SK-N-SH treated with all-trans-retinoic acid at 6 μM for 48 hours (cell line): ENCODE measurements at regions not wholly inside any gene's neighbourhood (a gene's known extent, or its start where the extent isn't known, plus 50 kb on each side); places are given as distances from the start of the nearest gene placed in this dataset.

ENCODE experiments used
- ATAC-seq: fragments of 200-7000 bp; cut with Tn5 transposase; 3 replicates; pipeline ENCODE4 v1.9.1; 2020; ENCODE audit warnings: mild to moderate bottlenecking, moderate library complexity
- ARNTL ChIP-seq: fragments of 450-650 bp; formaldehyde crosslinking; IDR thresholded peaks from 2 replicates; pipeline ENCODE4 v1.5.0; 2020; ENCODE audit warnings: low read depth, mild to moderate bottlenecking, moderate library complexity, borderline replicate concordance
- BACH2 ChIP-seq: fragments of 250-450 bp; sonication (Bioruptor Pico); IDR thresholded peaks from 2 replicates; pipeline ENCODE4 v1.9.0; 2021; ENCODE audit warnings: mild to moderate bottlenecking, borderline replicate concordance
- CSDC2 ChIP-seq: fragments of 250-450 bp; sonication (Bioruptor Pico); IDR thresholded peaks from 2 replicates; pipeline ENCODE4 v1.5.0; 2020; ENCODE audit warnings: mild to moderate bottlenecking, moderate library complexity
- ISL1 ChIP-seq: fragments of 250-450 bp; sonication (Bioruptor Pico); IDR thresholded peaks from 2 replicates; pipeline ENCODE4 v2.1.2; 2022; ENCODE audit warnings: mild to moderate bottlenecking, moderate library complexity
- OSR1 ChIP-seq: fragments of 250-450 bp; sonication (Bioruptor Pico); IDR thresholded peaks from 2 replicates; pipeline ENCODE4 v1.8.0; 2022; ENCODE audit warnings: moderate library complexity, mild to moderate bottlenecking, inconsistent platforms
- PPARA ChIP-seq: fragments of 250-450 bp; sonication (Bioruptor Pico); IDR thresholded peaks from 2 replicates; pipeline ENCODE4 v1.5.0; 2020; ENCODE audit warnings: mild to moderate bottlenecking, borderline replicate concordance
- RARB ChIP-seq: fragments of 250-450 bp; sonication (Bioruptor Pico); IDR thresholded peaks from 2 replicates; pipeline ENCODE4 v1.8.0; 2021; ENCODE audit warnings: mild to moderate bottlenecking, moderate library complexity
- SNAI2 ChIP-seq: fragments of 250-450 bp; sonication (Bioruptor Pico); IDR thresholded peaks from 2 replicates; pipeline ENCODE4 v1.5.0; 2020; ENCODE audit warnings: mild to moderate bottlenecking, moderate library complexity
- TCF4 ChIP-seq: fragments of 250-450 bp; sonication (Bioruptor Pico); IDR thresholded peaks from 2 replicates; pipeline ENCODE4 v1.8.0; 2021; ENCODE audit warnings: mild to moderate bottlenecking, moderate library complexity, borderline replicate concordance
- TOX ChIP-seq: fragments of 250-450 bp; sonication (Bioruptor Pico); IDR thresholded peaks from 2 replicates; pipeline ENCODE4 v1.8.0; 2021; ENCODE audit warnings: mild to moderate bottlenecking, moderate library complexity, borderline replicate concordance
- ZC3H10 ChIP-seq: fragments of 250-450 bp; sonication (Bioruptor Pico); IDR thresholded peaks from 2 replicates; pipeline ENCODE4 v1.5.1; 2021; ENCODE audit warnings: mild to moderate bottlenecking, moderate library complexity
- ZFP3 ChIP-seq: fragments of 250-450 bp; sonication (Bioruptor Pico); IDR thresholded peaks from 2 replicates; pipeline ENCODE4 v1.5.0; 2020; ENCODE audit warnings: mild to moderate bottlenecking, moderate library complexity
- ZNF565 ChIP-seq: fragments of 450-650 bp; formaldehyde crosslinking; conservative IDR thresholded peaks from 2 replicates; pipeline ENCODE4 v1.5.0; 2020; ENCODE audit warnings: low read depth, mild to moderate bottlenecking, moderate library complexity
- ZNF70 ChIP-seq: fragments of 450-650 bp; formaldehyde crosslinking; IDR thresholded peaks from 2 replicates; pipeline ENCODE4 v1.5.0; 2020; ENCODE audit warnings: mild to moderate bottlenecking, moderate library complexity
- ZNF8 ChIP-seq: fragments of 450-650 bp; formaldehyde crosslinking; IDR thresholded peaks from 2 replicates; pipeline ENCODE4 v1.5.0; 2020; ENCODE audit warnings: mild to moderate bottlenecking, moderate library complexity
- TF ChIP-seq, protein P1 (sequence below): fragments of 250-450 bp; sonication (Bioruptor Pico); IDR thresholded peaks from 2 replicates; pipeline ENCODE4 v1.5.1; 2020; ENCODE audit warnings: low read depth, mild to moderate bottlenecking, moderate library complexity
- TF ChIP-seq, protein P2 (sequence below): fragments of 250-450 bp; sonication (Bioruptor Pico); IDR thresholded peaks from 2 replicates; pipeline ENCODE4 v1.5.1; 2021; ENCODE audit warnings: mild to moderate bottlenecking, moderate library complexity
- TF ChIP-seq, protein P3 (sequence below): fragments of 250-450 bp; sonication (Bioruptor Pico); IDR thresholded peaks from 2 replicates; pipeline ENCODE4 v1.8.0; 2021; ENCODE audit warnings: low read depth, mild to moderate bottlenecking, moderate library complexity, borderline replicate concordance
- TF ChIP-seq, protein P4 (sequence below): fragments of 250-450 bp; sonication (Bioruptor Pico); IDR thresholded peaks from 2 replicates; pipeline ENCODE4 v1.5.0; 2020; ENCODE audit warnings: mild to moderate bottlenecking, moderate library complexity
- TF ChIP-seq, protein P5 (sequence below): fragments of 250-450 bp; sonication (Bioruptor Pico); IDR thresholded peaks from 2 replicates; pipeline ENCODE4 v1.8.0; 2020; ENCODE audit warnings: mild to moderate bottlenecking, moderate library complexity, borderline replicate concordance

DNA sequence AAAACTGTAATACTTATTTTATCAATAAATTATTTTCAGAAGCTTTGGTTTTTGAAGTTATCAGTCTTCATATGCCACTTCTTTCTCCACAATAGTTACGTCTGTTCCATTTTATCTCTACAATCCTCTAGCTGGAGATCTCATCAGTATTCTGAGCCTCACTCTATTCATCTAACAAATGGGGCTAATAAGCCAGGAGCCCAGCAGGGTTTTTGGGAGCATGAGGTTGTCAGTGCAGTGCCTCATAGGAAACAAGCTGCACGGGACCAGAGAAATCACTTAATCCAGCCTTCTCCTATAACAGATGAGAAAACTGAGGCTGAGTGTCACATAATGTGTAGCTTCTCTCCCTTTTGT lies 501.9 kb upstream of the RGS6 start:
- no peak for ATAC-seq
- TF ChIP-seq BACH2 (CRISPR knock-in tag) (no peak), ZNF70 (no peak), ZC3H10 (CRISPR knock-in tag) (no peak), SNAI2 (CRISPR knock-in tag) (no peak), ISL1 (CRISPR knock-in tag) (no peak)
- TF ChIP-seq, protein P1, sequence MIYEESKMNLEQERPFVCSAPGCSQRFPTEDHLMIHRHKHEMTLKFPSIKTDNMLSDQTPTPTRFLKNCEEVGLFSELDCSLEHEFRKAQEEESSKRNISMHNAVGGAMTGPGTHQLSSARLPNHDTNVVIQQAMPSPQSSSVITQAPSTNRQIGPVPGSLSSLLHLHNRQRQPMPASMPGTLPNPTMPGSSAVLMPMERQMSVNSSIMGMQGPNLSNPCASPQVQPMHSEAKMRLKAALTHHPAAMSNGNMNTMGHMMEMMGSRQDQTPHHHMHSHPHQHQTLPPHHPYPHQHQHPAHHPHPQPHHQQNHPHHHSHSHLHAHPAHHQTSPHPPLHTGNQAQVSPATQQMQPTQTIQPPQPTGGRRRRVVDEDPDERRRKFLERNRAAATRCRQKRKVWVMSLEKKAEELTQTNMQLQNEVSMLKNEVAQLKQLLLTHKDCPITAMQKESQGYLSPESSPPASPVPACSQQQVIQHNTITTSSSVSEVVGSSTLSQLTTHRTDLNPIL (CRISPR knock-in tag): no peak

DNA sequence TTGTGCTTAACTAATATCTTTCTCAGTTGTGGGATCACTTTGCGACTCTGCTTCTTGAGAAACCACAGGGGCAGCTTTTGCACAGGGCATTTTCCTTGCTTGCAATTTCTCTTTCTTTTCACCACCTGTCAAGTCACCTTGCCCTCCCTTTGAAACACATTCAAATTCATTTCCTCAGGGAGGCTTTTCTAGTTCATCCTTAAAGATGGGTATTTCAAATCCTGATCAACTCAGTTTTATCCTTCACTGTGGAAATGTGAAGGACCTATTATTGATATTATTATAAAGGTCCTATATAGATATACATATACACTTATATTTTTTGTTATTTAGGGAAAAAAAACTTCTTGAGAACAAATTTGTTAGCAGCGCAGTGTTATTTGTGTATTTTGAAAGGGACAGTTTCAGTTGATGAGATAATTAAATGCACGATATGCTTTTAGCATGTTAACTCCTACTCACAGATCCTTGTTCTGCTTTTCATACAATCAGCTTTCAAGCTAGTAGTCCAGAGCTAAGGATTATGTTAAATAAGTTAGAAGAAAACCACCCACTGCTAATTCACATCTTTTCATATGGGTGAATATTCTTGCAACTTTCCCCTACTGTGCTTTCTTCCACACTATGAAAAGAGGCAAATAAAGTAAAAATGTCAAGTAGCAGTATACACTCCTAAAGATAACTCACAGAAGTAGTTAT lies 501.4 kb upstream of the RGS6 start:
- no peak for ATAC-seq
- TF ChIP-seq SNAI2 (CRISPR knock-in tag) (no peak), CSDC2 (no peak), PPARA (no peak), TCF4 (CRISPR knock-in tag) (no peak), RARB (no peak), TOX (CRISPR knock-in tag) (no peak), ARNTL (CRISPR knock-in tag) (no peak), ISL1 (CRISPR knock-in tag) (no peak), ZNF8 (CRISPR knock-in tag) (no peak), ZC3H10 (CRISPR knock-in tag) (no peak), ZNF70 (no peak), ZFP3 (CRISPR knock-in tag) (no peak), OSR1 (CRISPR knock-in tag) (no peak), ZNF565 (CRISPR knock-in tag) (no peak)
- TF ChIP-seq, protein P2, sequence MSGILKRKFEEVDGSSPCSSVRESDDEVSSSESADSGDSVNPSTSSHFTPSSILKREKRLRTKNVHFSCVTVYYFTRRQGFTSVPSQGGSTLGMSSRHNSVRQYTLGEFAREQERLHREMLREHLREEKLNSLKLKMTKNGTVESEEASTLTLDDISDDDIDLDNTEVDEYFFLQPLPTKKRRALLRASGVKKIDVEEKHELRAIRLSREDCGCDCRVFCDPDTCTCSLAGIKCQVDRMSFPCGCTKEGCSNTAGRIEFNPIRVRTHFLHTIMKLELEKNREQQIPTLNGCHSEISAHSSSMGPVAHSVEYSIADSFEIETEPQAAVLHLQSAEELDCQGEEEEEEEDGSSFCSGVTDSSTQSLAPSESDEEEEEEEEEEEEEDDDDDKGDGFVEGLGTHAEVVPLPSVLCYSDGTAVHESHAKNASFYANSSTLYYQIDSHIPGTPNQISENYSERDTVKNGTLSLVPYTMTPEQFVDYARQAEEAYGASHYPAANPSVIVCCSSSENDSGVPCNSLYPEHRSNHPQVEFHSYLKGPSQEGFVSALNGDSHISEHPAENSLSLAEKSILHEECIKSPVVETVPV (CRISPR knock-in tag): no peak
- TF ChIP-seq, protein P3, sequence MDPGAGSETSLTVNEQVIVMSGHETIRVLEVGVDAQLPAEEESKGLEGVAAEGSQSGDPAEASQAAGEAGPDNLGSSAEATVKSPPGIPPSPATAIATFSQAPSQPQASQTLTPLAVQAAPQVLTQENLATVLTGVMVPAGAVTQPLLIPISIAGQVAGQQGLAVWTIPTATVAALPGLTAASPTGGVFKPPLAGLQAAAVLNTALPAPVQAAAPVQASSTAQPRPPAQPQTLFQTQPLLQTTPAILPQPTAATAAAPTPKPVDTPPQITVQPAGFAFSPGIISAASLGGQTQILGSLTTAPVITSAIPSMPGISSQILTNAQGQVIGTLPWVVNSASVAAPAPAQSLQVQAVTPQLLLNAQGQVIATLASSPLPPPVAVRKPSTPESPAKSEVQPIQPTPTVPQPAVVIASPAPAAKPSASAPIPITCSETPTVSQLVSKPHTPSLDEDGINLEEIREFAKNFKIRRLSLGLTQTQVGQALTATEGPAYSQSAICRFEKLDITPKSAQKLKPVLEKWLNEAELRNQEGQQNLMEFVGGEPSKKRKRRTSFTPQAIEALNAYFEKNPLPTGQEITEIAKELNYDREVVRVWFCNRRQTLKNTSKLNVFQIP (CRISPR knock-in tag): no peak
- TF ChIP-seq, protein P4, sequence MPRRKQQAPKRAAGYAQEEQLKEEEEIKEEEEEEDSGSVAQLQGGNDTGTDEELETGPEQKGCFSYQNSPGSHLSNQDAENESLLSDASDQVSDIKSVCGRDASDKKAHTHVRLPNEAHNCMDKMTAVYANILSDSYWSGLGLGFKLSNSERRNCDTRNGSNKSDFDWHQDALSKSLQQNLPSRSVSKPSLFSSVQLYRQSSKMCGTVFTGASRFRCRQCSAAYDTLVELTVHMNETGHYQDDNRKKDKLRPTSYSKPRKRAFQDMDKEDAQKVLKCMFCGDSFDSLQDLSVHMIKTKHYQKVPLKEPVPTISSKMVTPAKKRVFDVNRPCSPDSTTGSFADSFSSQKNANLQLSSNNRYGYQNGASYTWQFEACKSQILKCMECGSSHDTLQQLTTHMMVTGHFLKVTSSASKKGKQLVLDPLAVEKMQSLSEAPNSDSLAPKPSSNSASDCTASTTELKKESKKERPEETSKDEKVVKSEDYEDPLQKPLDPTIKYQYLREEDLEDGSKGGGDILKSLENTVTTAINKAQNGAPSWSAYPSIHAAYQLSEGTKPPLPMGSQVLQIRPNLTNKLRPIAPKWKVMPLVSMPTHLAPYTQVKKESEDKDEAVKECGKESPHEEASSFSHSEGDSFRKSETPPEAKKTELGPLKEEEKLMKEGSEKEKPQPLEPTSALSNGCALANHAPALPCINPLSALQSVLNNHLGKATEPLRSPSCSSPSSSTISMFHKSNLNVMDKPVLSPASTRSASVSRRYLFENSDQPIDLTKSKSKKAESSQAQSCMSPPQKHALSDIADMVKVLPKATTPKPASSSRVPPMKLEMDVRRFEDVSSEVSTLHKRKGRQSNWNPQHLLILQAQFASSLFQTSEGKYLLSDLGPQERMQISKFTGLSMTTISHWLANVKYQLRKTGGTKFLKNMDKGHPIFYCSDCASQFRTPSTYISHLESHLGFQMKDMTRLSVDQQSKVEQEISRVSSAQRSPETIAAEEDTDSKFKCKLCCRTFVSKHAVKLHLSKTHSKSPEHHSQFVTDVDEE: no peak
- TF ChIP-seq, protein P1 (CRISPR knock-in tag): no peak
- TF ChIP-seq, protein P5, sequence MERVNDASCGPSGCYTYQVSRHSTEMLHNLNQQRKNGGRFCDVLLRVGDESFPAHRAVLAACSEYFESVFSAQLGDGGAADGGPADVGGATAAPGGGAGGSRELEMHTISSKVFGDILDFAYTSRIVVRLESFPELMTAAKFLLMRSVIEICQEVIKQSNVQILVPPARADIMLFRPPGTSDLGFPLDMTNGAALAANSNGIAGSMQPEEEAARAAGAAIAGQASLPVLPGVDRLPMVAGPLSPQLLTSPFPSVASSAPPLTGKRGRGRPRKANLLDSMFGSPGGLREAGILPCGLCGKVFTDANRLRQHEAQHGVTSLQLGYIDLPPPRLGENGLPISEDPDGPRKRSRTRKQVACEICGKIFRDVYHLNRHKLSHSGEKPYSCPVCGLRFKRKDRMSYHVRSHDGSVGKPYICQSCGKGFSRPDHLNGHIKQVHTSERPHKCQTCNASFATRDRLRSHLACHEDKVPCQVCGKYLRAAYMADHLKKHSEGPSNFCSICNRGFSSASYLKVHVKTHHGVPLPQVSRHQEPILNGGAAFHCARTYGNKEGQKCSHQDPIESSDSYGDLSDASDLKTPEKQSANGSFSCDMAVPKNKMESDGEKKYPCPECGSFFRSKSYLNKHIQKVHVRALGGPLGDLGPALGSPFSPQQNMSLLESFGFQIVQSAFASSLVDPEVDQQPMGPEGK (CRISPR knock-in tag): no peak
